GM19351 (cell line): ENCODE measurements at regions not wholly inside any gene's neighbourhood (a gene's known extent, or its start where the extent isn't known, plus 50 kb on each side); places are given as distances from the start of the nearest gene placed in this dataset.

Source experiments
- ATAC-seq: cut with Tn5 transposase; IDR thresholded peaks from one replicate; pipeline ENCODE4 v1.9.1; 2021; ENCODE audit warnings: mild to moderate bottlenecking, moderate library complexity; ENCODE audit not compliant: unreplicated experiment

DNA sequence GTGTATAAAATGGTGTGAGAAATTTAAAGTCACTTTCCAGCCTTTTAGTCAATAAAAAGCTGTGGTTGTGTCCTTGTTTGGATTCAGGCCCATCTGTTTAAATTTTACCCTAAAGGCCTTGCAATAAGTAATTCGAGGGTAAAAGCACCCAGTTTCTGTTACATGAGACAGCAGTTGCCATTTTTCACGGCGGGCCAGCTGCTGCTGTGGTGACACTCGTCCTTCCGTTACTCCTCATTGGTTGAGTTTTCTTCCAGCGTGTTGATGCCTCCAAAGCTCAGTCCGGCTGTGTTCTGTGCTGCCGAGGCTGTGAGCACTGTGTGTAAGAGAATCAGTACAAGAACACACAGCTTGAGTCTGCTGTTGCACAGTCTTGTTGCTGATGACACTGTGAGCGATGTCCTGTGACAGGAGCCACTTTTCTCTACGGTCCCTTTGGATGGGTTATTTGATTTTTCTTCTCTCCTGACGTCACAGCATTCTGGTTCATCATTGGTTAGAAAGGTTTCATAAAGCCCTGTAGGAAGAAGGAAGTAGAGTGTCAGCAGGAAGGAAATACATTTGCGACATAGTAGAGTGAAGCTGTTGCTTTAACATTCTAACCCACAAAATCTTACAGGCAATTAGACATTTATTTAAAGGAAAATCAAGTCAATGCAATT, 602.5 kb upstream of the ARGLU1 start:
- no peak for ATAC-seq

DNA sequence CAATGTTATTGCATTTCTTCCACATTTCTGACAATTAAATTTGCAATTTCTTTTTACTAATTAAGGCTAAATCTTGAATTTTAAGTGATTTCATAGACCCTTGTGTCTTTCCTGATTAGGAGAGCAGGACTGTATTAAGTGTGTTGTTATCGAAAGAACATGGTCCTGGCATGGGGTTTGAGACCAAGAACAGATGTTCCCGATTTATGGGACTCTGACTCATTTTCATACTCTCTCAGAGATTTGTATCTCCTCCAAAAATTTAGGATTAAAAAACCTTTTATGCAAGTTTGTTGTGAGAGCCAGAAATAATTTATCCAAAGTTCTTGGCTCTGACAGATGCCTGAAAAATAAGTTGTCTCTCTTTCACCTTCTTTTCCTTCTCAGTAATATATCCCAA, 589.3 kb upstream of the ARGLU1 start:
- no peak for ATAC-seq

DNA sequence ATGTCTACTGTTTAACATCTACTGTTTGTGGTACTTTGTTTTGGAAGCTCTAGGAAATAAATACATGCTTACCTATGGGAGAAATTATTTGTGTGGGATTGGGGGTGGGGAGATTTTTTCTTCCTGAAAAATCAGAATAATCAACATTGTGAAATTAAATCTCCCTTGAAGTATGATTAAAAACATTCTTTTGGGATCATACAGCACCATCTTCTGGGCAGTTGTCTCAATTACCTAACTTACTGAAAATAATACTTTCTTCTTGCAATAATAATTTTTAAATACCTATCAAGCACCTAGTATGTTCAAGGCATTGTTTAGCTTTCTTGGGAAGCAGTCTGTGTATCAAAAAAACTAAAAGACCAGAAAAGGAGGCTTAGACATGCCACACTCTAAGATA, 576.5 kb upstream of the ARGLU1 start:
- ATAC-seq: no peak

GRCh38 chr13:107141767-107142166, 573.8 kb upstream of the ARGLU1 start:
- no peak for ATAC-seq

DNA sequence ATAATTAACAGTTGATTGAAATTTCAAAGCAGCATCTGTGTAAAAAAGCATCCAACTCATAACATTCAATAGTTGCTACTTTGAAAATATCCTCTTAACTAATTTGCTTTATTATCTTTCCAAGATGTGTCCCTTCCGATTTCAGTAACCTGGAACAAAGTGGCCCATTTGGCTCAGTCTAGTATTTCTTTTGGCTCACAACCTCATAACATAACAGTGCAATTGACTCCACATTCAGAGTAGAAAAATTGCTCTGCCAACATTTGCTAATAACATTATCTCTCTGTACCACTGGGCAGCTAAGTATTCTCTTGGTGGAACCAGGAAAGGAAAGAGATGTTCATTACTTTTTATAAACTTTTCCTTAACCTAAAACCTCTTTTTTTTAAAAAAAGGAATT, 571.1 kb upstream of the ARGLU1 start:
- ATAC-seq: no peak

- ATAC-seq: no peak
These were observed 570.5 kb upstream of the ARGLU1 start for GRCh38 chr13:107138486-107138885.

DNA sequence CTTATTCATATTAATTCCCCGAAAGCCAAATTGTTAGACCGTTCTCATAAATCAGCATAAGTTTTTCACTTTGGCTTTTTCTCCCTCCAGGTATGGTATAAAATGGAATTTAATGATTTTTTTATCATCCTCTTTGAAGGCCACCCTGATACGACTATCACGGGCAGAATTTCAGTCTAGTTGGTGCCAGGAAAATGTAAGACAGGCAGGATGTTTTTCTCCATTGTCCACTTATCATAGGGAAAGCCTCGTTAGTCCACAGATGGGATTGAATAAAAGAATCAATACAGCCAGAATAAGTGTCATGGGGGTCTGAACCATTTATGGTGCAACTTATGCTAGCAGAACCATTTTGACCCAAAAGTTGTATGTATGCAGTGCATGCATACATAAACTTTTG, 566.0 kb upstream of the ARGLU1 start:
- no peak for ATAC-seq

DNA sequence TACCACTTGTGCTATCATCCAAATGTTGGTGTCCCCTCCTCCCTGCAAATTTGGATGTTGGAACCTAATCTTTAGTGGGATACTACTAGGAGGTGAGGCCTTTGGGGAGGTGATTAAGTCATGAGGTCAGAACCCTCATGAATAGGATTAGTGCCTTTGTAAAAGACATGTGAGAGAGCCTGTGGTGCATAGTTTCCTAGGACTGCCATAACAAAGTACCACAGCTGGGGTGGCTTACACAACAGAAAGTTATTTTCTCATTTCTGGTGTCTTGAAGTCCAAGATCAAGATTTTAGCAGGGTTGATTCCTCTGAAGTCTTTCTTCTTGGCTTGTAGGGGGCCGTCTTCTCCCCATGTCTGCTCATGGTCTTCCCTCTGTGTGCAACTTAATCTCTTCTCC, 562.6 kb upstream of the ARGLU1 start:
- no peak for ATAC-seq

- ATAC-seq: no peak
These were observed 556.8 kb upstream of the ARGLU1 start for GRCh38 chr13:107124730-107125129.

DNA sequence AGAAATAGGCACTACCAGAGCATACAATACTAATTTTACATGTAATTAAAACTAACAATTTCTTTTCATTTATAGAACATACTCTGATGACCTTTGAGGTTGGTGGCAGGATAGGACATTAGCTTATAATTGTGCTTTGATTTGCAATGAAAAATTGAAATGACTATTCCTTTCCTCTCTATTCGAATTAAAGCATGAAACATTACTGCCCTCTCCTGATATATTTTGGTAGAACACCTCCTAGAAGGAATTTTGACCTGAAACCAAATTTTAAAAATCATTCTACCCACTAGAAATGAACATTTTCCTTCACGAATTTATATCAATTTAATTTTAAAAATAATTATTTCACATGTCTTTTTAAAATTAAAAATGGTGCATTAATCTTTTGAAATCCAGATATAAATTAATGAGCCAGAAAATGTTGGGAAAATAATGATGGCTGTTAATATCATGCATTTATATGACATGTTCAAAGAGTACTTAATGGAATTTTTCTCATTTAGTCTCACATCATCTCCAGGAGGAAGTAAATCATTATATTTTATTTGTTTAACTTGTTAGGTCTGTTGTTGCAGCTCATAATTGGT, 556.3 kb upstream of the ARGLU1 start:
- no peak for ATAC-seq

DNA sequence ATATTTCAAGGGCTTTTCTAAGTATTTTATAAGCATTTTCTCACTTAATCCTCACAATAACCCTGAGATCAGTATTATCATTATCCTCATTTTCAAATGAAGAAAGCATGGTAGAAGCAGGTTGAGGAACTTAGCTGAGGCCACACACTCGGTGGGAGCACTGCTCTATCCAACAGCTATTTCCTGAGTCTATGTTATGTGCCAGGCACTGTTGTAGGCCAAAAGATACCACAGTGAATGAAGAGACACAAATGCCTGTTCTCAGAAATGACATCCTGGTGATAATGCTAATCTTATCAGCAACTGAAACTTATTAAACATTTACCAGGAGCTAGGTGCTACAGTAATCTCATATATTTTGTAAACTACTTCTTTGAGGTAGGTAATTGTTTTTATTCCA, 553.9 kb upstream of the ARGLU1 start:
- ATAC-seq: no peak

DNA sequence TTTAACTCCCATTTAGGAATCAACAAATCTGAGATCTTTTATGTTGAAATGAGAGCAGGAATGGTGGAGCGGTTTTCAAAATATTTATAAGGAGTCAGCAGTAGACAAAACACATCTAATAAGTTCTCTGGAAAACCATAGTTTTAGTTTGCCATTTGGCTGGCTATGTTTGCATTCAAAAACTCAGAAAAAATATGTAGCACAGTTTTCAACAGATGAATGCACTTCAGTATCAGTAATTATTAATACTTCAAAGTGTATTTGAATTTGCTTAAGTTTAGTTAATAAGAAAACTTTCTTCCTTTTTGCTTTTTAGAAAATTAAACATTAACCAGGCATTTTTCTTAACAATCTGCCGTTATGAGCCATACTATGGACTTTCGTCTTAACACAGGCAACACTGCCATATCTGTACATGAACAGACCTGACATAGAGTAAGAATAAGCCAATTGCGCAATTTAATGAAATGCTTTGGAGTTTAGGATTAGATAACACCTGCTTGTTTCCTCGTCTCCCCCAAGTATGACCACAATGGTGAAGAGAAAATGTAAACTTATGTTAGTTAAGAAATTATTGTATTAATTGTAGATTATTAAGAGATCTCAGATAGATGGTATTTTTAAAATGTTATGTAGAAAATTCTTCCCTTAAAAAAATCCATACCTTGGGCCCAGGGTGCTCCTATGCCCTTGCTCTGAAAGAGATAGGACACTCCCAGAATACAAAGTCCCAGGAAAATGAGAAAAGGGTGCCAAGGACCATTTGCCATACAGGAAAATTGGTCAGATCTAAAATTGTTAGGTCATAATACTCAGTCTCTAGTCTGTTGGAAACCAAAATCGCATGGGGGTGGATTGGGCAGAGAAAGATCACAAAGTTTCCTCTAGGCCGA, 552.3 kb upstream of the ARGLU1 start:
- ATAC-seq: no peak

GRCh38 chr13:107118506-107118905, 550.6 kb upstream of the ARGLU1 start:
- ATAC-seq: no peak

DNA sequence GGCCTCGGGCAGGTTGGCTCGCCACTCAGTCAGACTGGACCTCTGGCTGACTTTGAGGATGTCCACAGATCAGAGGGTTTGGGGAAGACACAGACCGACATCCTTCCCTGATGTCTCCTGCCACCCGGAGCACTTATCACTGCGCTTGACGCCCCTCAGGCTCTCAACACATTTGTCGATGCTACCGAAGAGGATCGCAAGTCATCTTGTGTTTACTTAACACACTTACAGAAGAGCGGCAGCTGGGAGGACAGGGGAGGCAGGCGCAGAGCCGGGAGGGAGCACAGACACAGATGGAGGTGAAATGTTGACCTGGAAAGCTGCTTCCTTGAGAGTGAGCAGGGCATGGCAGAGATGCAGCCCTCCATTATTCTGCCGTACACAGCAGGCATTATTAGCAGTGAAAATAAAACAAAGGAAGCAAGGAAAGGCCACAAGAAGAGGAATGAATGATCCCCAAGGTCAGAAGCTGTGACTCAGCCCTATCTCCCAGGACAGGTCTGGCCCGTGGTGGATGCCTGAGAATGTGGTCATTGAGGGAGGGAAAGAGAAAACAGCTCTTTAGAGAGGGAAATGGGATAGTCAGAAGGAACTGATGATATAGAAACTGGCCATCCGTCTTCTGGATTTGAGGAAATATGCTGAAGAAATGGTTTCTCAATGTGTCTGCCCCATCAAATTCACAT, 549.5 kb upstream of the ARGLU1 start:
- no peak for ATAC-seq

GRCh38 chr13:107113387-107113786, 545.5 kb upstream of the ARGLU1 start:
- ATAC-seq: no peak

GRCh38 chr13:107111248-107111647, 543.3 kb upstream of the ARGLU1 start:
- ATAC-seq: no peak

DNA sequence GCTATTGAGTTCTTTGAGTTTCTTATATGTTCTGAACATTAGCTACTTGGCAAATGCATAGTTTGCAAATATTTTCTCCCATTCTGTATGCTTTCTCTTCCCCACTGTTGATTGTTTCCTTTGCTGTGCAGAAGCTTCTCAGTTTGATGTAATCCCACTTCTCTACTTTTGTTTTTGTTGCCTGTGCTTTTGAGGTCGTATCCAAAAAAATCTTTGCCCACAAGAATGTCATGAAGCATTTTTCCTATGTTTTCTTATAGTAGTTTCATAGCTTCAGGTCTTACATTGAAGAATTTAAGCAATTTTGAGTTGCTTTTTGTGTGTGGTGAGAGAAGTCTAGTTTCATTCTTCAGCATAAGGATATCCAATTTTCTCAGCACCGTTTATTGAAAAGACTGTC, 536.7 kb upstream of the ARGLU1 start:
- no peak for ATAC-seq

- no peak for ATAC-seq
These were observed 534.7 kb upstream of the ARGLU1 start for GRCh38 chr13:107102676-107103075.

- ATAC-seq: no peak
These were observed 531.7 kb upstream of the ARGLU1 start for GRCh38 chr13:107099661-107100060.

DNA sequence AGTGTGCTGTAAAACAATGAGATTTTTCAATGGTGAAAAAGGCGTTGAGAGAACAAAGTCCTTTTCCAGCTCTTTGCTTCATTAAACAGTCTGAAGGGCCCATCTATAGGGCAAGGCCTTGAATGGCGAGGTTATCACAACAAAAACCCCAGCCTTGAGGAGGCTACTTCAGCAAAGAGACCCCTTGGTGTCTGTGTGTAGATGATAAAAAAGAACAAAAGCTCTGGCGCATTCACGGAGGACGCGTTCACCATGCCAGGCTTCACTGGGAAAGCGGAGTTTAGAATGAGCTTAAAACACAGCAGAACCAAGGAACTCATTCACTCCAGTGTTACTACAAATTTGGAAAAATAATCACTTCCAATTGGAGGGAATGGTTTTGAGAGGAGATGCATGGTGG, 530.0 kb upstream of the ARGLU1 start:
- no peak for ATAC-seq

DNA sequence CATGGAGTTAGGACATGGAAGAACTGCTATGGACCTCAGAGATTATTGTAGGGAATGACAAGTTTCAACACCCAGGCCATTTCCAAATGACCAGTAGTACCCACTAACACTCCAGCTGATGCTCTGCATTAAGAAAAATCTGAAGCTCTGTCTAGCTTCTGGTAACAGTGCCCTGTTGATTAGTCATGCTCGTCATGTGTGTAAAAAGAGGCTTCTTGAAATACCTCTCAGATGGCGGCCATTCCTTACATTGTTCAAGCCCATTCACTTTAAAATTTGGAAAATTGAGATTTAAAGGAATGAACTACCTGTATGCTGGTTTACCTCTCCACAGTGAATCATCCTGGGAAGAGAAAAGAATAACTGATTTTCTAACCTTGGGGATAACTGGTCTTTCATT, 527.9 kb upstream of the ARGLU1 start:
- no peak for ATAC-seq

DNA sequence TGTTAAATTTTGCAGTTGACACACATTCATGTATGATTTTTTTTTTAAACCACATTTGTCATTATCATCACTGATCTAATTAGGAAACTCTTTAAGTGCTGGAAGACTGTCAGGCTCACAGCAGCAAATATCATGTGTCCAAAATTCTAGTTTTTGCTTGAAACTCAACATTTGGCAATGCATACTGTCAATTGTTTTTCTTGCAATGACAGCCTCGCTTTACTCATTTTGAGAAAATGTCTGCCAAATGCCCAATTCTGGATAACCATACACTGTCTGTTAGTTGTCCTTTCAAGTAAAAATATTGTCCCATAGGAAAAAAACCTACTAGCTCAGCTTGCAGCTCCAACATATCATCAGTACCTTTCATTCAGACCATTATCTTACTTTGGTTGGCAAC, 523.9 kb upstream of the ARGLU1 start:
- ATAC-seq: no peak
